ENCODE measurements at regions not wholly inside any gene's neighbourhood (a gene's known extent, or its start where the extent isn't known, plus 50 kb on each side); places are given as distances from the start of the nearest gene placed in this dataset.
A peak's percentile ranks its signal among the peaks of the same experiment; 100 is the strongest.
"Not testable (repeated sequence)": the region's sequence is repeated elsewhere in the genome, so short reads cannot be mapped to it uniquely, and the experiment has no call there.

DNA sequence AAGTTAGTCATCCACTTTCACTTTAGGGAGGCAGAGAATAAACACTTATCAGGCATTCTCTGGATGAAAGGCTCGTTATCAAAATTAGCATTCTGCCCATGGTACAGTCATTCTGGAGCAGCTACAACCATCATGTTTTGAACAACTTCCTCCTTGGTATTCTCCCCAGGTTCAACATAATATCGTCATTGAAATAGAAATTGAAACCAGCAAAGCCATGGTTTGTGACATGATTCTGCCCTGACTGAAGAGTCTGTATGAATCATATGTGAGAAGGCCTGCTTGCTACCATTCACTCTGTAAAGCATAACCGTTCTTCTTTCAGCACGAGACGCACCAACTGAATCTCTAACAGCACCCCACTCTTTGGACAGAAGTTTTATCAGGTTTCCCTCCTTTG is 127.5 kb upstream of the RADX start:
- H3K27ac Mint-ChIP-seq: peak overlapping the region; percentile 65 to 95 (median 89)
- H3K4me3 Mint-ChIP-seq: peak overlapping the region; percentile 62 to 82 (median 76)
- H3K9me3 Mint-ChIP-seq: no peaks in the 10 kb centered on the region
- H3K36me3 Mint-ChIP-seq: no peaks in the 10 kb centered on the region
- peak in 1 of 5 donors; percentile 10 for DNase-seq
- POLR2A ChIA-PET: no interaction called here
- Histone ChIP-seq H3K4me1 (ENCODE audit: insufficient read depth, low read length) (no peaks in the 10 kb centered on the region), H3K9me3 (ENCODE audit: low read length) (no peaks in the 10 kb centered on the region), H3K36me3 (ENCODE audit: insufficient read depth, low read length) (no peaks in the 10 kb centered on the region), H3K27me3 (ENCODE audit: insufficient read depth, low read length, poor library complexity, severe bottlenecking) (no peaks in the 10 kb centered on the region), H3K27ac (ENCODE audit: low read depth, low read length) (no peak overlapping the region), H3K4me3 (ENCODE audit: low read length) (peak overlapping the region; percentile 24)
- H3K4me1 Mint-ChIP-seq: peaks cover 25 to 29% (median 28%) of the 10 kb centered on the region in 3 donors
- CTCF ChIA-PET: no interaction called here
- H3K27me3 Mint-ChIP-seq: no peaks in the 10 kb centered on the region

DNA sequence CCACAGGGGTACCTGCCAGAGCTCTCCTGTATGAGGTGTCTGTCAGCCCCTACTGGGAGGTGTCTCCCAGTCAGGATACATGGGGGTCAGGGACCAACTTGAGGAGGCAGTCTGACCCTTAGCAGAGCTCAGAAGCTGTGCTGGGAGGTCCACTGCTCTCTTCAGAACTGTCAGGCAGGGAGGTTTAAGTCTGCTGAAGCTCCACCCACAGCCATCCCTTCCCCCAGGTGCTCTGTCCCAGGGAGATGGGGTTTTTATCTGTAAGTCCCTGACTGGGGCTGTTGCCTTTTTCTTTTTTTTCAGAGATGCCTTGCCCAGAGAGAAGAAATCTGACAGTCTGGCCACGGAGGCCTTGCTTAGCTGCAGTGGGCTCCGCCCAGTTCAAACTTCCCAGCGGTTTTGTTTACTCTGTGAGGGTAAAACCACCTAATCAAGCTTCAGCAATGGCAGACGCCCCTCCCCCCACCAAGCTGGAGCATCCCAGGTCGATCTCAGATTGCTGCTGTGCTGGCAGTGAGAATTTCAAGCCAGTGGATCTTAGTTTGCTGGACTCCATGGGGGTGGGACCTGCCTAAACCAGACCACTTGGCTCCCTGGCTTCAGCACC is 118.5 kb upstream of the RADX start:
- CTCF ChIA-PET; H3K36me3 Mint-ChIP-seq; POLR2A ChIA-PET; H3K27me3 ChIP-seq (ENCODE audit: insufficient read depth, low read length, poor library complexity, severe bottlenecking); H3K9me3 Mint-ChIP-seq; H3K4me3 Mint-ChIP-seq; H3K9me3 ChIP-seq (ENCODE audit: low read length); H3K36me3 ChIP-seq (ENCODE audit: insufficient read depth, low read length); H3K4me1 Mint-ChIP-seq; DNase-seq; H3K4me1 ChIP-seq (ENCODE audit: insufficient read depth, low read length); H3K4me3 ChIP-seq (ENCODE audit: low read length); H3K27ac ChIP-seq (ENCODE audit: low read depth, low read length): not testable (repeated sequence)
- peak overlapping the region in 1 of 8 donors; percentile 38 for H3K27ac Mint-ChIP-seq
- peaks cover 0 to 15% of the 10 kb centered on the region in 2 donors for H3K27me3 Mint-ChIP-seq

DNA sequence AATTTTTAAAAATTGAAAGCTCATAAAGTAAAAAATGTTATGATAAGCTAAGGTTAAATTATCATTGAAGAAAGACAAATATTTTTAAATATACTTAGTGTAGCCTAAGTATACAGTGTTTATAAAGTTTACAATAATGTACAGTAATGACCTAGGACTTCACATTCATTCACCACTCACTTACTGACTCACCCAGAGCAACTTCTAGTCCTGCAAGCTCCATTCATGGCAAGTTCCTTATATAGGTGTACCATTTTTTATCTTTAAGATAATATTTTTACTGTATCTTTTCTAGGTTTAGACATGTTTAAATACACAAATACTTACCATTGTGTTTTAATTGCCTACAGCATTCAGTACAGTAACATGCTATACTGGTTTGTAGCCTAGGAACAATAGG is 112.3 kb upstream of the RADX start:
- ChIA-PET CTCF (no interaction called here), POLR2A (no interaction called here)
- Mint-ChIP-seq H3K36me3 (no peaks in the 10 kb centered on the region), H3K4me3 (no peak overlapping the region), H3K4me1 (peaks cover 5 to 12% (median 9%) of the 10 kb centered on the region in 3 donors), H3K27me3 (peaks cover 0 to 11% of the 10 kb centered on the region in 2 donors), H3K9me3 (no peaks in the 10 kb centered on the region), H3K27ac (no peak overlapping the region)
- no peak for DNase-seq
- Histone ChIP-seq H3K27ac (ENCODE audit: low read depth, low read length) (no peak overlapping the region), H3K4me3 (ENCODE audit: low read length) (no peak overlapping the region), H3K27me3 (ENCODE audit: insufficient read depth, low read length, poor library complexity, severe bottlenecking) (no peaks in the 10 kb centered on the region), H3K9me3 (ENCODE audit: low read length) (no peaks in the 10 kb centered on the region), H3K4me1 (ENCODE audit: insufficient read depth, low read length) (no peaks in the 10 kb centered on the region), H3K36me3 (ENCODE audit: insufficient read depth, low read length) (no peaks in the 10 kb centered on the region)

DNA sequence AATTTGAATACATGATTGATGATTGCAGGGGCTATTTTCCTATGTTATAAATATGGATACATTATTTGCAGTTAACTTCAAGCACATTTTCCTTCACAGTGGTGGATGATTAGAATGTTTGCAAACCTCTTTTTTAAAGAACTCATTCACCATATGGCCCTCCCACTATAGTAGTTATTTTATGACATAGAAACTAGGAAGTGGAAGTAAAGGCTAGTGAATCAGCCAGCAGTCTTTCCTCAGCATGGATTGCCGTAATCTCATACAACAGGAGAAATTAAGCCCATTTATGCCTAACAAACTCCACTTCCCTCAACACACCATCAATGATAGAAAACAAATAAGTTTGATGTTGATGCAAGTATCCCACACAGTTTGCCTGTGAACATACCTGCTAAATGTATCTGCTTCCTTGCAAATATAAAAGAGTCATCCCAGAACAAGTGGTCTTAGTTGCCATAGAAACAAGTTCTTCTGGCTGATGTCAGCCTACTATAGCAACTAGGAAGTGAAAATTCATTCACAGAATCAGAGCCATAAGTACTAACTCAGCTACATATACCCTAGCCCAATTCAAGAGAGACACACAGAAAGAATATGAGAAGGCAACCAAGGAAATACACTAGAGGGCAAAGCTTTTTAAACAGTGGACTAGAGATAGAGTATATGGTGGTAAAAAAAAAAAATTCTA is 100.9 kb upstream of the RADX start:
- Histone ChIP-seq H3K9me3 (ENCODE audit: low read length) (no peaks in the 10 kb centered on the region), H3K27ac (ENCODE audit: low read depth, low read length) (no peak overlapping the region), H3K4me1 (ENCODE audit: insufficient read depth, low read length) (no peaks in the 10 kb centered on the region), H3K36me3 (ENCODE audit: insufficient read depth, low read length) (no peaks in the 10 kb centered on the region), H3K4me3 (ENCODE audit: low read length) (no peak overlapping the region), H3K27me3 (ENCODE audit: insufficient read depth, low read length, poor library complexity, severe bottlenecking) (no peaks in the 10 kb centered on the region)
- POLR2A ChIA-PET: no interaction called here
- Mint-ChIP-seq H3K4me3 (no peak overlapping the region), H3K27me3 (peaks cover 0 to 4% of the 10 kb centered on the region in 2 donors), H3K36me3 (no peaks in the 10 kb centered on the region), H3K27ac (peak overlapping the region in 1 of 8 donors; percentile 4), H3K9me3 (no peaks in the 10 kb centered on the region), H3K4me1 (no peaks in the 10 kb centered on the region)
- no peak for DNase-seq
- CTCF ChIA-PET: no interaction called here

Data from CD8-positive, alpha-beta memory T cell (primary cell).